Non-pigmented ciliary epithelial cell (primary cell): ENCODE measurements at regions not wholly inside any gene's neighbourhood (a gene's known extent, or its start where the extent isn't known, plus 50 kb on each side); places are given as distances from the start of the nearest gene placed in this dataset.

Experiments
- DNase-seq: peaks from one replicate; pipeline ENCODE4 v3.0.0-alpha.2; 2010; ENCODE audit warnings: low read depth

GRCh38 chr11:116294630-116295029, 478.2 kb downstream of the BUD13 start:
- DNase-seq: peak; percentile 31

DNA sequence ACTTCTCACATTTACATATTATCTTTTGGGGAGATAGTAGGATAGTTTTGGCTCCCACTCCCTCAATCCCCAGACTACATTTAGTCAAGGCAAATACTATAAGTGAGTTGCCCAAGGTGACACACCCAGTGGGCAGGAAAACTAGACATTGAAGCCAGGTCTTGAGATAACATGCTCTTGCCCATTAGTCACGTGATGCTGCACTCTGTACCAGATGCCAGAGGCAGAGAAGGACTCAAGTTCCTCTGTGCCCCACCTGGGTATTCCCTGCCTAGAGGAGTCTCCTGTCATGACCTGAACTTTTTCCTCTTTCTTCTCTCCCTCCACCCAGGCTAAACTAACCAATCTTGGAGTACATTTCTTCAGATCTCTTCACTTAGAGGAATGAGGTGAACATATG, 484.9 kb downstream of the BUD13 start:
- no peak for DNase-seq

DNA sequence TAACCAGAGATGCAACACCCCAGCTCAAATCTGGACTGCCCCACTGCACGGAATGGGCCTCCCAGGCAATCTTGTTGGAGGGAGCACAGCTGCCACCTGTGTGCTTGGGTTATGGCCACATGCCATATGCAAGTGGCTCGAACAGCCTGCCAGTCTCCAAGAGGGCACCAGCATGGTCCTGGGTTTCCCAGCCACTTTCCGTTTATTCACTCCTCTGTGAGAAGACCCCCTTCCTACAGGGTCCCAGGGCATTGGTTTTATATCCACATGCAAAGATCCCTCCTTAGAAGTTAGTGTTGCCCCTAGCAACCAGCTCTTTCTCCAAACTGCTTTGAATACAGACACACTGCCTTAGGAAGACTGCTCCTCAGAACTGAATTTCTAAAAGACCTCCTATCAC, 487.8 kb downstream of the BUD13 start:
- no peak for DNase-seq

DNA sequence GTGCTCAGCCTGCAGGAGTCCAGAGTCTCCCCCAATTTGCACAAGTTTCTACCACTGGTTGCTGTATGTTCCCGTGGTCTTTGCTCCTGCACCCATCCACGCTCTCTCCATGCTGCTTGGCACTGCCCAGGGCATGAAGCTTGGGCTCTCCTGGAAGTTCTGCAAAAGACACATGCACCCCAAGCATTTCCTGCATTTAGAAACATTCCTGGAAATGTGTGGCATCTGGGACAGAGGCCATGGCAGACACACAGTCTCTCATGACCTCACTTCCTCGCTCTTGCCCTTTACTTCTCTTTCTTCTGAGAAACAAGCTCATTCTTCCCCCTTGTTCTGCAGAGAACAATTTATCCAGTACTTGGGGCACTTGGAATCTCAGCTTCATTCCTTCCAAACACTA, 489.5 kb downstream of the BUD13 start:
- DNase-seq: no peak

DNA sequence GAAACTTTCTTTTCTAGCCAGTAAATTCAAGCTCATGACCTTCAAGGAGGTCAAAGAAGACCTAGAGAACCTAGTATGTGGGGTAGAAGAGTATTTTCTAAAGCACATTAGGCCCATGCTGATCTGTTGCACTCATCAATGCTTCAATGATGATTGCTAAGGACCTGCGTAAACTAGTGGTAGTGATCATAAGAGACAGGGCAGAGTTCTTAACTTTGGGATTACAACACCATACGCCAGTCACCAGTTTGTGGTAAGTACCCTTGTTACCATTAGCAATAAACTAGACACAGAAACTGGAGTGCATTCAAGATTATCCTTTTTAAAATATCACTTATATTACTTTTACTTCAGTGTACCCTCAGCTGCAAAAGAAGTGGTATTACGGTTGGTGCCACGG, 490.3 kb downstream of the BUD13 start:
- no peak for DNase-seq

- DNase-seq: no peak
Observed at GRCh38 chr11:116281173-116282160, 491.3 kb downstream of the BUD13 start.

GRCh38 chr11:116279511-116279910, 493.3 kb downstream of the BUD13 start:
- no peak for DNase-seq

DNA sequence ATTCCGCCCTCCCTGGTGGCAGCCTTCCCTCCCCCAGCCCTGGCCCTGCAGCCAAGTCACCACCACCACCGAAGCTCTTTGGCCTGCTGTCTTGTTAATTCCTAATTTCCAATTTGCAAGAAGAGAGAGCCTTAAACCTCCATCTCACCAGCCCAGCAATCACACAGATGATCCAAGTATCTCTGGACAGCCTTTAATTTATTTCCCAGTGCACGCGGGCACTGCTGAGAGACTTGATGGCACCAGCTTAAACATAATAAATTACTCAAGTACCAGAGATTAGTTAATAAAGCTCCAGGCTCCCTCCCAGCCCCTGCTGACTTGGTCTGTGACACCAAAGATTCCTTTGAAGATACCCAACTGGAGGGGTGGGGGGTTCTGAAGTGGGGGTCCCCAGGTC, 494.7 kb downstream of the BUD13 start:
- DNase-seq: no peak

DNA sequence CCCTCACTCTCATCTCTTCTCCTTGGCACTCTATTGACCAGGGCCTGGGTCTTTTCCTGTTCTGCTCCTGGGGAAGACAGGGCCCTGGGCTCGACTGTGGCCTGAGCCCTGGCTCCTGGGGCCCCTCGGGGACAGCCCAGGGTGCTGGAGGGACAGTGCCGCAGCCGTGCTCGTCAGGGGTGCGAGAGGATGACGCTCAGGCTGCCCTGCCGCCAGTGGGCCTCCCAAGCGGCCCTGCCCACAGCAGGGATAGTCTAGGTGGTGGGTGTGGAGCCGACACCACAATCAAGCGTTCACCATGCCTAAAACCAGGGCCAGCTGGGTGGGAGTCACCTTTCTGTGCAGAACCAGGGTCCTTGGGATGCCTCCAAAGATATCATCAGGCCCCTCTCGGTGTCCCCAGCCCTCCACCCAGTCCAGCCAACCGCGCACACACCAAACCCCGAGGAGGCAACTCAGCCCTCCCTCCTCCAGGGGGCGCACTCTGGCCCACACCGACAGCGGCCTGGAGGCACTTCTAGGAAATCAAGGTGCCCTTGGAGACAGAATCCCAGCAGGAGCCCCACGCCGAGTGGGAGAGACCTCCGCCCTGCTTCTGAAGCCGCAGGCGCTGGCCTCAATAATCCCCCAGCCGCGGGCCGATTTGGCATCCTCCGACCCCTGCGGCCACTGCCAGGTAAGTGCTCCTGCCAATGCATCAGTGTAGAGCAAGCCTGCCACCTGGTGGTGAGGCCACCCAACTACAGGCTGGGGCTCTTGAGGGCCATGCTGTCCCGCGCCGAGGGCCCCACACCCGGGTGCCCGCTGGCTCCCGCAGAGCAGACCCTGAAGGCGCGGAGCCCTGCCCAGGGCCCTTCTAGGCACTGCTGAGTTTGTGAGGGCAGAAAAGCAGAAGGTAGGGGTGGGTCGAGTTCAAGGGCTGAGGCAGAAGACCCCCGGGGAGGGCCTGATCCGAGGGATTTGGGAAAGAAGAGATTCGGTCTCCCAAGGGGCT, 496.4 kb downstream of the BUD13 start:
- no peak for DNase-seq

GRCh38 chr11:116275635-116276034, 497.2 kb downstream of the BUD13 start:
- DNase-seq: no peak

GRCh38 chr11:116274521-116274920, 498.3 kb downstream of the BUD13 start:
- no peak for DNase-seq

GRCh38 chr11:116272181-116272789, 500.5 kb downstream of the BUD13 start:
- DNase-seq: no peak

GRCh38 chr11:116271479-116271878, 501.3 kb downstream of the BUD13 start:
- no peak for DNase-seq

DNA sequence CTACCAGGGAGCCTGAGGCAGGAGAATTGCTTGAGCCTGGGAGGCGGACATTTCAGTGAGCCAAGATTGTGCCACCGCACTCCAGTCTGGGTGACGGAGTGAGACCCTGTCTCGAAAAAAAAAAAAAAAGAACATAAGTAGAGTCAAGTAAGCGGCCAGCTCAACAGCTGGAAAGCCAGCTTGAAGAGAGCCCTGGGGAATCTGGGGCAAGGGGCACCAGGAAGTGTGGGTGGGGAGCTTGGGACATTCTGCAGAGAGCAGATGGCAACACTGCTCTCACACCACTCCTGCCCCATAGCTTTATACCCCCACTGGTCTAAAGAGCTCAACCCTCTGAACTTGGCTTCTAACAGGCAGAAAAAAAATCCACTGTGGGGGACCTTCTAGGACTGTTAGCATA, 505.6 kb downstream of the BUD13 start:
- no peak for DNase-seq

- no peak for DNase-seq
Observed at GRCh38 chr11:116263770-116264169, 509.0 kb downstream of the BUD13 start.

- DNase-seq: no peak
Observed at GRCh38 chr11:116263019-116263418, 509.8 kb downstream of the BUD13 start.

DNA sequence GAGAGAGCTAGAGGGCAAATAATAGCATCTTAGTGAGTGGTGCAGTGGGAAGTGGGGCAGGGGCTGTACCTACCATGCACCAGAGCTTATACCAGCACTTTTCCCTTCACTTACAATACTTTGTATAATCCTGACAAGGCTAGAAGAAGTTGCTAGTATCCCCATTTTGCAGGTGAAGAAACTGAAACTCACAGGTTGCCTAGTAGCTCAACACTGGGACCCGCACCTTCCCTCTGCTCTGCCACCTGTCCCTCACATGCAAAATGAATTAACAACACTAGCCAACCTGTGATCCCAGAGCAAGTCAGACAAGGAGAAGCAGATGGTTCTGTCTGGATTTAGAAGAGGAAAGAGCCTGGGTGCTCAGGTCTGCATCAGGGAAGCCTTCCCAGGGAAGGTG, 510.4 kb downstream of the BUD13 start:
- DNase-seq: no peak

- DNase-seq: no peak
Observed at GRCh38 chr11:116261606-116262005, 511.2 kb downstream of the BUD13 start.

- no peak for DNase-seq
Observed at GRCh38 chr11:116258821-116259220, 514.0 kb downstream of the BUD13 start.

DNA sequence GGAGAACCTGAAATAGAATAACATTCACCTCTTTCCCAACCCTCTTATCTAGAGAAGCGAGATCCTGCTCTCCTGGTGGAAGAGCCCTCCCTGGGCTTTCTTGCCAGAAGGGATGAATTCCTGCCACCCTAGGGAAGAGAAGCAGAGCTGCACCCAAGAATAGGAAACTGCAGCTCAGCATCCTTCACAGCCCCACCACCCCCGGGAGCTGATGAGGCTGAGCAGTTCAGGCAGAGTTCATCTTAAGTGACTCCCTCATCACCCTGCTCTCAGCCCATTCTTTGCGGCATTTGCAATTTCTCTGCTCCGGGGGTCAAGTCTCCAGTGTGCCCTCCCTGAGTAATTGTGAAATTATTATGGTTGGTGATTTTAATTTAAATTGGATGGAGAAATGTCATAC, 514.9 kb downstream of the BUD13 start:
- DNase-seq: no peak

DNA sequence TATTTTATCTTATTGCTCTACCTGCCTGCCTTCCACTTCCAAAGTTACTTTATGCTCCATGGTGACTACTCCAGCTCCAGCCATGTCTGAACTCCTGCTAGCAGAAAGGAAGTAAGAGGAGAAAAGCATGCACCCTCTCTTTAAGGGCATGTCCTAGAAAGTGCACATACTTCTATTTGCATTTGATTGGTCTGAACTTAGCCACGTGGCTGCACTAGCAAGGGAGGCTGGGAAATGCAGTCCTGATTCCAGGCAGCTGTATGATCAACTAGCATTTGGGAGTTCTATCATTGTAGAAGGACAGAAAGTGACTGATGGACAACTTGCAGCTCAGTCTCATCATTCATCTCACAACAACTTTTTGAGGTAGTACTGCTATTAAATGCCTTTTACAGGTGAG, 515.7 kb downstream of the BUD13 start:
- no peak for DNase-seq

DNA sequence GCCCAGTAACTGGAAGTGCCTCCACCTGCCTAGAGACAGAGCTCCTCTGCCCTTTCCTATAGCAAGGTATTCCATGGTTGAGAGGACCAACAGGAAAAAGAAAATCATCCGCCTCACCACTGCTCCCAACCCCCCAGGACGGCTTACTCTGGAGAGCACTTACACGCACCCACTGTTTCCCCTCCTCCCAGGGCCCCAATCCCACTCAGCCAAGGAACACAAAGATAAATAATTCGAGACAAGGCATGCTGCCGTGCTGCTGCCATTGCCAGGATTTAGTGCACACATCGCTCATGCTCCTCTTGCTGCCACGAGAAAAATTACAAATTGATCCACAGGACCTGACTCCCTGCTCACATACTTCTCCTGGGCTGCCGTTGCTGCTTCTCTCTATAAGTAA, 516.6 kb downstream of the BUD13 start:
- DNase-seq: no peak
